HUDEP-2 (cell line): ENCODE measurements at regions not wholly inside any gene's neighbourhood (a gene's known extent, or its start where the extent isn't known, plus 50 kb on each side); places are given as distances from the start of the nearest gene placed in this dataset.

Experiments used
- DNase-seq, 76 experiments: peaks; one replicate each; lab custom pipeline; 2025; ENCODE audit not compliant: unreplicated experiment in 76 of 76; lab: John Stamatoyannopoulos, UW

GRCh38 chr2:147385600-147385999 is 459.2 kb upstream of the ACVR2A start:
- DNase-seq, result no peak

DNA sequence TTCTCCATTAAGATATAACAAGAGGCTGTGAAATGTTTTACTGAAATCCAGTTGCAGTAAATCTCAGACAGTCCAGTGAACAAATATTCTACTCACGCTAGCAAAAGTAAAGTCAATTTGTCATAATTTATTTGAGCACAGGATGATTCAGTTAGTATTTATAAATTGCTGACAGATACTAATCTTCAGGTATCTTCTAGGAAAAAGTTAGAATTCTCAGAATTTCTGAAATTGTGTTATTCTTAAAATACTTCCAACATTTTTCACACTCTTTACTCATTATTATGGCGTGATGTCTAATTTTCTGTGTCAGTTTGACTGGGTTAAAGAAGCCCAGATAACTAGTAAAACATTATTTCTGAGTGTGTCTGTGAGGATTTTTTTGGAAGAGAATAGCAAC is 460.2 kb upstream of the ACVR2A start:
- no peak for DNase-seq

DNA sequence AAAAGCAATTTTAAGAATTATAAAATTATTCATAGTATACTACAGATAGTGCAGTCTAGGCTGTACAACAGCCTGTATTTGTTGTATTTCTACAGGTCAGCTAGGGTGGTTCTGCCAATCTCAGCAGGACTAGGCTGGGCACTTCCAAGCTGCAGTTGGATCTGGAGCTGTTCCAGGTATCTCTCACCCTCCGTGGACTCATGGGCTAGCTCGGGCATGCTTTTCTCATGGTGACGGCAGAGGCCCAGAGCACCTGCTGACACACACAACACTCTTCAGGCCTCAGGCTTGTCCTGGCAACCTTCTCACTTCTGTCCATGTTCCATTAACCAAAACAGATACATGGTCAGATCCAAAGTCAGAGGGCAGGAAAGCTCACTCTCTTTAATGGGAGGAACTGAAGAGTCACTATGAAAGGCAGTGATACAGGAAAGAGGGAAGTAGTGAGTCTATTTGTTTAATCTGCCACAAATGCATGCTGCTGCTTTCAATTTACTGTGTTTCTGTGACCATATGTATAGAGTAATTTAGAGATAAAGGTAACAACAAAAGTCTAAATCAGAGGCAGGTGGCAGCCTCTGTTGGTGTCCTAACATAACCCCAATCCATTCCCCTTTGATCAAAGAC is 462.4 kb upstream of the ACVR2A start:
- no peak for DNase-seq

- DNase-seq, result no peak
These were observed 466.4 kb upstream of the ACVR2A start for GRCh38 chr2:147378403-147378802.

- no peak for DNase-seq
These were observed 469.8 kb upstream of the ACVR2A start for GRCh38 chr2:147375073-147375472.

DNA sequence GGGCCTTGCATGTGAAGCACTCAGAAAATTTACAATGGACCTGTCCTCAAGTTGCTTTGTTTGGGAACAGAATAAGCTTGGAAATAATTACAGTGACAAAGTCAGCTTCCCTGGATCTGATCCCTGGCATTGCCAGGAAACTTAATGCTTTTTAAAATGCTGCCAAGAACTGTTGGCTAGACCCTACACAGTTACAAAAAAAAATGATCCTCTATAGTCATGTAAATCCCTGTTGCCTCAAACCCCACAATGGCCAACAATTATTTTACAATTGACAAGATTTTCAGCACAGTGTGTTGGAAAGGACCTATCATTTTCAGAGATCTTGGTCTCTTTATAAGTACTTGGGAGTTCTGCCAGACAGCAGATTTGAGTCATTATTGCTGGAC is 470.4 kb upstream of the ACVR2A start:
- DNase-seq, result no peak

DNA sequence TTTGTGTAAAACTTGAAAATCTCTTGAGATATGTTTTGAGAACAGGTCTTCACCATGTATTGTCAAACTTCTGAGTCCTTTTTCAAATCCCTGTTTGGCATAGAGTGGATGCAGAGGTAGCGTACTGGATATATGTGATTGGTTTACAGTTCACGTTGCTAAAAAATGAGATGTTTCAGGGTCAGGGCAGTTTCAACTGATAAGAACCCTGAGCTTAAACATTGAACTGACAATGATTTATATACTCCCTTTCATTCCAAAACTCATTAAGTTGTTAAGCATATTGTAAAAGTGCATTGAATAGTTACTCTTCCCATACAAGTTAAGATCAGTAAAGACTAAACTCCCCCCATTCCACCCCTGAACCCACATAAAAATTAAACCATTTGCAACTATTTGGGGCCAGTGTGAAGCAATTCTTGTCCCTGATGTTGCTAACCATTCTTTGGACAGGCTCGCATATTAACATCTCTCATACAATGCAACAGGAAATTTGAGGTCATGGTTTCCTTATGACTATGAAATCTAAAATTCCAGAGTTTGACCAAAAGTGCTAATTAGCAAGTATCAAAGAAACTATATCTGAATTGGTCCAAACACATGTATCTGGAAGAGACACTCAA is 470.9 kb upstream of the ACVR2A start:
- DNase-seq, result no peak

- no peak for DNase-seq
These were observed 476.5 kb upstream of the ACVR2A start for GRCh38 chr2:147368306-147368705.

DNA sequence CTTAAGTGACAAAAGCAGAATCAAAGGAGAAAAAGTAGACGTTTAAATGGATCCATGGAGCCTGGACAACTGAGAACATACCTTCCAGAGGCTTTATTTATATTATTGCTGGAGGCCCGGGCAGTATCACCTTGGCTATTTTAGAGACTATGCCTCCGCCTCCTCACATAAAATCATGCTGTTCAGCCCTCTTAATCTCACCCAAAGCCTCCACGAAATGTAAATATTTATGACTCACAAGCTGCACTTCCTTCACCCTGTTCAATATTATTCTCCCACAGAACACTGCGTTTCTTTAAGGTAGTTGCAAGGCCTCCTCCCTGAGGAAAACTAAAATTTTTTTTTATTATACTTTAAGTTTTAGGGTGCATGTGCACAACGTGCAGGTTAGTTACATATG is 478.6 kb upstream of the ACVR2A start:
- DNase-seq, result no peak

DNA sequence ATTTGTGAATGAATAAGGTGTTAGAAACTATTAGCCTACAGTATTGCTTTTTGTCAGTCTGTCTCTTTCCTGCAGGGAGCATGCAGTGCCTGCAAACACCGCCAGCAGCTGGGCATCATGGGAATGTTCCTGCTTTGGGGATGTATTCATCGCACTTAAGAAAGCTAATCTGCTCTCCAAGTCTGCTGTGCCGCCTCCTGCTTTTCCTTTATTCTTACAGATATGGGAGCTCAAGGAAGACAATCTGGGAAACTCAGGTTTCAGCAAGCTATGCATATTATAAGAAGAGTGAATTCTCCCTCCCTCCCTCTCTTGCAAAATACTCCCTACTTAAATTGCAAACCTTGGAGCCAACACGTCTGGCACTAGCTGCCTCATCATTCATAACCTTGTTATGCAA is 479.2 kb upstream of the ACVR2A start:
- no peak for DNase-seq

DNA sequence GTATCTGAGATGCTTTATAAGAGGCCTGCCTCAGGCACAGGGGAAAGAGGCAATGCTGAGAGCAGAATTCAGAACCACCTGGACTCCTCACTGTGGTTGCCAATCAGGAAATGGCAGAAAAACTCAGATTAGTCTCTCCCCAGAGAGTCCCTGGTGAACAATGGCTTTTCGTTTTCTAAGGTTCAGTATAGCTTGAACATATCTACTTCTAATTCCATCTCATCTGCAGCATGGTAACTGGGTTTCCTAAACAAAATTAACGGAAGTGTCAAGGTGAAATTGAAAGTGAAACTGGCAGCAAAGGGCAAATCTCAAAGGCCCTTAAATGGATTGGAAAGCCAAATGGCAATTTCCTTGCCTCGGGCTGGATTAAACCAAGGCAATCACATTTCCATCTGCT is 480.2 kb upstream of the ACVR2A start:
- no peak for DNase-seq

GRCh38 chr2:147363181-147363580 is 481.6 kb upstream of the ACVR2A start:
- no peak for DNase-seq

DNA sequence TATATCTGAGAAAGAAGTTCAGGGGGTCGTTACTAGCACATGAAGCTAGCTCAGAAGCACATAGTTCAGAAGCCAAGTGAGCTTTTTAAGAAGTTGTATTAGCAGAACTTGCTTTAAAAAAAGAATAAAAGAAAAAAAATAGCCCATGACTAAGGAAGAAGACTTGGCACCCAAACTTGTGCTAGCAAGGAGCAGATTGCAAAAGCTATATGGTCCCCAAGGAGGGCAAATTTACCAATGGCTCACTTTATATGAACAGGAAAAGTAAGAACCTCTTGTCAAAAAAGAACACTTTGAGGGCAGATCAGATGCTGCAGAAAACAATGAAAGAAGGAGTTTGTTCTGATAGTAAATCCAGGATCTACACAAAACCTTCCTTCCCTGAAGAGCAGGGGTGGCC is 486.5 kb upstream of the ACVR2A start:
- DNase-seq, result no peak

DNA sequence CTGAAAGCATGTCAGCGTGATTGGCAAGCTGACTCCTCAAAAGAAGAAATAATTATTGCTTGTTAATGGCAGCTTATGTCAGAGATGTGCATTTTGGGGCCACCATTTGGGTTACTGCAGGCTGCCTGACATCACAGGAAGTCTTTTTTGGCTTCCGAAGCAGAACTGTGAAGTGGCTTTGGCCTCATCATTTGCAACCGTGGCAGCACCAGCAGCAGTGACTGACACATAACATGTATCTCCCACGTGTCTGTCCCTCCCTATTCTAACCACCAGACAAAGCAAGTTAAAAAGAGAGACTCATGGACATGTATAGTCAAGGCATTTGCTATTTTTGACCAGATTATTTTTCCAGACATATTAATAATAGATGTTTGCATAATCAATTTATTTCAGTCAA is 488.7 kb upstream of the ACVR2A start:
- no peak for DNase-seq

GRCh38 chr2:147355706-147356105 is 489.1 kb upstream of the ACVR2A start:
- no peak for DNase-seq

DNA sequence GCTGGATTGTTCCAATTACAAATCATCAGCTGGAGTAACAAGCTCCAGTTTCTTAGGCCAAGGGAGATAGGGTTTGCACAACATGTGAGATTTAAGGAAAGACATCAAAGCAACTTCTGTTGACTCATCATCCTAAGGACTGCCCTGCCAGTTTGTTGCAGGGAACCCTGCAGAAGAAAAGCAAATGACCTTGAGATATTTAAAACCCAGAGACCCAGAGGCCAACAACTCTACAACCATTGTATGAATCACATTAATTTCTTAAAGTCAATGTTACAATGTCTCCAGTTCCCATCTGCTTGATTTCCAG is 491.8 kb upstream of the ACVR2A start:
- DNase-seq, result no peak

- peak in 1 of 76 experiments; percentile 0 for DNase-seq
These were observed 492.4 kb upstream of the ACVR2A start for GRCh38 chr2:147352264-147353071.

DNA sequence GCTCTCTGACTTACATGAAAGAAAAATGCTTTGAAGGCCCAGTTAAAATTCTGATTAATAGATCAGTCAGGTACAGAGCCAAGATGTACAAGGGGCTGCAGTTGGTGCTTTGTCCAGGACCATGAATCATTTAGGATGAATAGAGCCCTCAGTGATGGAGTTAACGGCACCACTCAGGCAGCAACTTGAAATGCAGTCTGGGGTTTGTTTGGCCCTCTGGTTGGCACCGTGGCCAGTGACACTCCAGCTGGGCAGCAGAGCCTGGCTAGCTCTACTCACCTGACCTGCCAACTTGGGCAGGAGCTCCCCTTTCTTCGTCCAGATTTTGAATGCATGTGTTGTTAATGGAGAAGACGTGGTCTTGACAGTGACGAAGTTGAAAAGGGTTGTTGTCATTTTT is 493.0 kb upstream of the ACVR2A start:
- no peak for DNase-seq

- no peak for DNase-seq
These were observed 495.8 kb upstream of the ACVR2A start for GRCh38 chr2:147348931-147349555.

- no peak for DNase-seq
These were observed 498.7 kb upstream of the ACVR2A start for GRCh38 chr2:147346142-147346541.

DNA sequence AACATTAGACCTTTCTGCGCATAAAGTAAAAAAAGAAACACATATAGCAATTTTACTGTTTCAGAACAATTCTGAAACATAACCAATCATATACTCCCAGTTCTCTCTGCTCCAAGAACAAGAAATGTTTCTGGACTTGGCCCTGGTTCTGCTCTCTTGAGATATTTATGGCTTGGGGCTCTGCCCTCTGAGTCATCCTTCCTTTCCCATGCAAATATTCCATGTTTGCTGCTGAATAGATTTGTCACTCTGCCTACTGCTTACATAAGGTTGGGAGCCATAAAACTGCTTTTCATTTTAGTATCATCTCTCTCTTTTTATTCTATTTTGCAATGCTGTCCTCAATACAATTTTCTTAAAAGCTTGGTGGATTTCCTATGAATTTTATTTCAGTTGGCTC is 499.6 kb upstream of the ACVR2A start:
- DNase-seq, result no peak

DNA sequence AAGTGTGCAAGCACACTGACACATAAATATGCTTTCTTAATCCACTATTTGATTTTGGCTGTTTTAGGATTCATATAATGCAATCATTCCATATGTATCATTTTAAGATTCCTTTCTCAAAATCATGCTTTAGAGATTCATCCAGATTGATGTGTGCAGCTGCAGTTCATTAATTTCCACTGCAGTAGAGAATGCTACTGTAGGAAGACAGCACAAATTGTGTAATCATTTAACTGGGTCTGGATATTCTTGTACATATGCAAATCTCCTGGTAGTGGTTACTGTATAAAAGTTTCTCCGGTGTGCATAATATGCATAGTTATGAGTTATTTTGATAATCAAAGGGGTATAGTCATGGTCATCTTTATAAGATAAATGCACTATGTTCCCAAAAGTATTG is 502.5 kb upstream of the ACVR2A start:
- no peak for DNase-seq
